Type B pancreatic cell (in vitro differentiated cells): ENCODE measurements at regions not wholly inside any gene's neighbourhood (a gene's known extent, or its start where the extent isn't known, plus 50 kb on each side); places are given as distances from the start of the nearest gene placed in this dataset.

Experiments used
- DNase-seq: peaks from one replicate; pipeline ENCODE4 v3.0.0; 2021; ENCODE audit warnings: mixed read lengths; ENCODE audit not compliant: unreplicated experiment; ENCODE audit errors: extremely low spot score
- H3K27ac Mint-ChIP-seq: 2 replicates; pipeline ENCODE4 v1.8.0; 2021; ENCODE audit warnings: mild to moderate bottlenecking, mixed read lengths
- H3K27me3 Mint-ChIP-seq: 2 replicates; pipeline ENCODE4 v1.8.0; 2021; ENCODE audit warnings: mixed read lengths
- H3K36me3 Mint-ChIP-seq: 2 replicates; pipeline ENCODE4 v1.8.0; 2021; ENCODE audit warnings: mixed read lengths
- H3K4me1 Mint-ChIP-seq: one replicate; pipeline ENCODE4 v1.8.0; 2021; ENCODE audit warnings: mixed read lengths; ENCODE audit not compliant: unreplicated experiment
- H3K4me3 Mint-ChIP-seq: 2 replicates; pipeline ENCODE4 v1.8.0; 2021; ENCODE audit warnings: mild to moderate bottlenecking, mixed read lengths
- H3K9me3 Mint-ChIP-seq: 2 replicates; pipeline ENCODE4 v1.8.0; 2021; ENCODE audit warnings: mixed read lengths
- TF ChIP-seq, protein P1 (sequence below): fragments of 200-600 bp; sonication (generic); conservative IDR thresholded peaks from 2 replicates; pipeline ENCODE4 v1.5.0; 2021; ENCODE audit warnings: antibody characterized with exemption, mild to moderate bottlenecking

DNA sequence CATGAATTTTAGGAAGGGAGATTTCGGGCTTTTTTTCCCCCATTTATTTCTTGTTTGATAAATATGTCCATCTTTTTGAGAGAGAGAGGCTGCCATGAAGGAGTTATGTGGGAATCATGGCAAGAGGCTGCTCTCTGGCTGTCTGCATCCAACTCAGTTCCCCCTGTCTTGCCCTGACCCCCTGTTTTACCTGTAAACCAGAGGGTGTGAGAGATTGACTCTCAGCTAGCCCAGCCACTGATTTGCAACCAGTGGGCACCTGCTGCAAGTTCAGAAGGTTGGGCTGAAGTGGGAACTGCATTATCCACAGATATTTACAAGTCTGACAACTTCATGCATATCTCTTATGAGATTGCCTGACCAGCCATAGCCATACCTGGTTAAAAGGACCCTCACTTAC lies 625.4 kb upstream of the FANCL start:
- no peak for DNase-seq
- no peak overlapping the region for H3K4me3 Mint-ChIP-seq

DNA sequence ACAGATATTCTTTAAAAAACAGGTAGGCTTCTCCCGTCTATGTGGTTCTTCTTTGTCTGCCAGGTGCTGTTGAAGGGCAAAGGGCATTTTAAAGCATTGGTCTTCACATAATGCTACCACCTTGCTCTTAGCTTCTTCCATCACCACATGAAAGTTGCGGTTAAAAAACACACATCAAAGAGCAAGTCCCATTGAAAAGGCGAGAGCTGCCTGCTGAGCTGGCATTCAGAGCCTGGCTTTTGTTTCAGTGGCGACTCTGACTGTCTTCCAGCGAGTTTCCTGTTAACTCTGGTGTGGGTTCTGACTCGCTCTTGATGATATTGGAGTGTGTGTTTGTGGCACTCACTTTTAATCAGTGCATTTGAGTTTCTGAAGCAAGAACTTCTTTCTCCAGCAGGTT lies 624.9 kb upstream of the FANCL start:
- Mint-ChIP-seq H3K27me3 (no peaks in the 10 kb centered on the region), H3K9me3 (peaks cover 4% of the 10 kb centered on the region), H3K4me3 (no peak overlapping the region), H3K4me1 (no peaks in the 10 kb centered on the region), H3K27ac (no peak overlapping the region), H3K36me3 (no peaks in the 10 kb centered on the region)
- no peak for DNase-seq
- TF ChIP-seq, protein P1, sequence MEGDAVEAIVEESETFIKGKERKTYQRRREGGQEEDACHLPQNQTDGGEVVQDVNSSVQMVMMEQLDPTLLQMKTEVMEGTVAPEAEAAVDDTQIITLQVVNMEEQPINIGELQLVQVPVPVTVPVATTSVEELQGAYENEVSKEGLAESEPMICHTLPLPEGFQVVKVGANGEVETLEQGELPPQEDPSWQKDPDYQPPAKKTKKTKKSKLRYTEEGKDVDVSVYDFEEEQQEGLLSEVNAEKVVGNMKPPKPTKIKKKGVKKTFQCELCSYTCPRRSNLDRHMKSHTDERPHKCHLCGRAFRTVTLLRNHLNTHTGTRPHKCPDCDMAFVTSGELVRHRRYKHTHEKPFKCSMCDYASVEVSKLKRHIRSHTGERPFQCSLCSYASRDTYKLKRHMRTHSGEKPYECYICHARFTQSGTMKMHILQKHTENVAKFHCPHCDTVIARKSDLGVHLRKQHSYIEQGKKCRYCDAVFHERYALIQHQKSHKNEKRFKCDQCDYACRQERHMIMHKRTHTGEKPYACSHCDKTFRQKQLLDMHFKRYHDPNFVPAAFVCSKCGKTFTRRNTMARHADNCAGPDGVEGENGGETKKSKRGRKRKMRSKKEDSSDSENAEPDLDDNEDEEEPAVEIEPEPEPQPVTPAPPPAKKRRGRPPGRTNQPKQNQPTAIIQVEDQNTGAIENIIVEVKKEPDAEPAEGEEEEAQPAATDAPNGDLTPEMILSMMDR, result no peak

More for the DNA sequence above, 625.4 kb upstream of the FANCL start:
- H3K9me3 Mint-ChIP-seq, result peaks cover 4% of the 10 kb centered on the region
- TF ChIP-seq, protein P1, result no peak
- H3K4me1 Mint-ChIP-seq, result no peaks in the 10 kb centered on the region
- H3K27ac Mint-ChIP-seq, result no peak overlapping the region
- no peaks in the 10 kb centered on the region for H3K27me3 Mint-ChIP-seq
- H3K36me3 Mint-ChIP-seq, result no peaks in the 10 kb centered on the region

DNA sequence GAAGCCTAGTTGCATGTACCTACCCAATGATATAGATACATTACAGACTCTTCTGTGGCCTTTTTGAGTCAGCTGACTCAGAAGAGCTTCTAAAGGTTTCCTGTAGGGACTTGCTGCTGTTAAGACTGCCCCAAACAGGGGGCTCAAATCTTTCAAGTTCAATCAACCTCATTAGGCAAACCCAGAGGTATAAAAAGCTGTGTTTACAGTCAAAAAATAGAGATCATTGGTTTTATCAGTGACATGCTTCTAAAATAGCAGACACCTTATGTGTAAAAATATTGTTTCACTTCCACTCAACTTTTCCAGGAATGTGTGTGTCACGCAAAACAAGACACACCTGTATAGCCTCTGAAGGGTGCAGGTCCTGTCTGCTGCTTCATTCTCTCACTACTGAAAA lies 624.3 kb upstream of the FANCL start:
- TF ChIP-seq, protein P1, result no peak
- no peak overlapping the region for H3K4me3 Mint-ChIP-seq
- no peaks in the 10 kb centered on the region for H3K36me3 Mint-ChIP-seq

DNA sequence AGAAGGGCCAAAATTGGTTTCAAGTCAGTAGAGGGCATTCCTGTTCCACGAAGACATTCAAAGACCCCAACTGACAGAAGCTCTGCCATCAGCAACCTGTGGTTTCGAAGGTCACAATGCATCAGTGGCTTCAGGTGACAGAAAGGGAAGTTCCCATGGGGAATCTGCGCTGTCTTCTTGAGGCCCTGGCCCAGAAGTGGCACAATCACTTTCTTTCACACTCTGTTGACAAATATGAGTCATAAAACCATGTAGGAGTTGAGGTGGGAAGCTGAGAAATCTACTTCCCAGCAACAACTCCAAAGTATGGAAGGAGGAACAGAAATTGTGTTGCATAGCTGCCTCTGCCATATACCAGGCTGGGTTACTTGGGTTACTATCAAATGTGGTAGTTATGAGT lies 621.1 kb upstream of the FANCL start:
- Mint-ChIP-seq H3K9me3 (peaks cover 4% of the 10 kb centered on the region), H3K27me3 (no peaks in the 10 kb centered on the region), H3K27ac (no peak overlapping the region), H3K36me3 (no peaks in the 10 kb centered on the region), H3K4me3 (no peak overlapping the region), H3K4me1 (no peaks in the 10 kb centered on the region)
- DNase-seq, result no peak
- TF ChIP-seq, protein P1, result no peak

More for the DNA sequence above, 624.3 kb upstream of the FANCL start:
- DNase-seq, result no peak
- H3K27ac Mint-ChIP-seq, result no peak overlapping the region
- H3K4me1 Mint-ChIP-seq, result no peaks in the 10 kb centered on the region
- H3K9me3 Mint-ChIP-seq, result peaks cover 4% of the 10 kb centered on the region
- H3K27me3 Mint-ChIP-seq, result no peaks in the 10 kb centered on the region

DNA sequence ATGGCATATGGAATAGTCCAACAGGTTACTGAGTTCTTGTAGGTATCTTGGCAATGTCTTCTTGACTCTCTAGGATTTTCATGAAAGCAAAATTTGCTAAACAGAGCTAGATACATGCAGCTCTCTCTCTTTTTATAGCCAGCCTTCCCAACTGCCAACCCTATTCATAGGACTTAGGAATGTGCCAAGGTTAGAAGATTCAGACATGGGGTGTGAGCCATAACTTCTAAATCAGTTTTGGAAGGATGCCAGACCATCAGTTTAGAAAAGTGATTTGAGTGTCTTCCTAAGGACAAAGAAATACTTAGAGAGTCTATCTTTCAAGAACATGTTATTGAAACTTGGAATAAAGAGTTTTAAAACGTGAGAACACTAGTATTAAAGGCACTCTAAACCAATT lies 619.5 kb upstream of the FANCL start:
- TF ChIP-seq, protein P1, result no peak
- Mint-ChIP-seq H3K27me3 (no peaks in the 10 kb centered on the region), H3K9me3 (peaks cover 4% of the 10 kb centered on the region), H3K4me3 (no peak overlapping the region), H3K27ac (no peak overlapping the region), H3K36me3 (no peaks in the 10 kb centered on the region), H3K4me1 (no peaks in the 10 kb centered on the region)
- DNase-seq, result no peak

DNA sequence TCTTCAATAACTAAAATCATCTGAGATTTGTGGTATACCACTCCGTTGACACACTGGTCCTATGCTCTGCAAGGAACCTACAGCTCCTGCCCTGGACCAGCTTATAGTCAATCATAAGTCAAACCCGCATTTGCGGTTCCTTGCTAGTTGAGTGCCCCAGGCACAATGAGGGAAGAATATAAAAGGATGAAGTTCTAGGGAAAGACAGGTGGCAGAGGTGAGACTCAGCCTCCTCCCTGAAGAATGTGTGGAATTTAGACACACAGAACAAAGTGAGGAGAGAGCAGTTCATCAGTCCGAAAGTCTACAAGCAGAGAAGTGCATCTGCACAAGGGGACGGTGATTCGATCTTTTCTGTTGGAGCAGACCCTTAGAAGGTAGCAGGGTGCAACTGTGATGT lies 615.0 kb upstream of the FANCL start:
- Mint-ChIP-seq H3K9me3 (no peaks in the 10 kb centered on the region), H3K4me1 (no peaks in the 10 kb centered on the region), H3K4me3 (no peak overlapping the region), H3K36me3 (no peaks in the 10 kb centered on the region), H3K27me3 (no peaks in the 10 kb centered on the region), H3K27ac (no peak overlapping the region)
- DNase-seq, result no peak
- TF ChIP-seq, protein P1, result no peak
